Astrocyte of the spinal cord (primary cell): ENCODE measurements at regions not wholly inside any gene's neighbourhood (a gene's known extent, or its start where the extent isn't known, plus 50 kb on each side); places are given as distances from the start of the nearest gene placed in this dataset.

Source experiments
- DNase-seq: peaks from one replicate; pipeline ENCODE4 v3.0.0; 2011; ENCODE audit warnings: low read depth, low spot score
- H3K4me3 ChIP-seq: 2 replicates; pipeline ENCODE4 v1.5.1; 2011; ENCODE audit warnings: low read depth, mild to moderate bottlenecking, low read length, moderate library complexity
- in situ Hi-C: cut with HindIII; loops from 2 replicates; pipeline ENCODE4 v1.10.0; 2017; ENCODE audit warnings: low sequenced_read_pairs
- TF ChIP-seq, protein P1 (sequence below): IDR thresholded peaks from 2 replicates; pipeline ENCODE4 v1.5.1; 2012; ENCODE audit warnings: low read depth, mild to moderate bottlenecking, low read length, inconsistent platforms

DNA sequence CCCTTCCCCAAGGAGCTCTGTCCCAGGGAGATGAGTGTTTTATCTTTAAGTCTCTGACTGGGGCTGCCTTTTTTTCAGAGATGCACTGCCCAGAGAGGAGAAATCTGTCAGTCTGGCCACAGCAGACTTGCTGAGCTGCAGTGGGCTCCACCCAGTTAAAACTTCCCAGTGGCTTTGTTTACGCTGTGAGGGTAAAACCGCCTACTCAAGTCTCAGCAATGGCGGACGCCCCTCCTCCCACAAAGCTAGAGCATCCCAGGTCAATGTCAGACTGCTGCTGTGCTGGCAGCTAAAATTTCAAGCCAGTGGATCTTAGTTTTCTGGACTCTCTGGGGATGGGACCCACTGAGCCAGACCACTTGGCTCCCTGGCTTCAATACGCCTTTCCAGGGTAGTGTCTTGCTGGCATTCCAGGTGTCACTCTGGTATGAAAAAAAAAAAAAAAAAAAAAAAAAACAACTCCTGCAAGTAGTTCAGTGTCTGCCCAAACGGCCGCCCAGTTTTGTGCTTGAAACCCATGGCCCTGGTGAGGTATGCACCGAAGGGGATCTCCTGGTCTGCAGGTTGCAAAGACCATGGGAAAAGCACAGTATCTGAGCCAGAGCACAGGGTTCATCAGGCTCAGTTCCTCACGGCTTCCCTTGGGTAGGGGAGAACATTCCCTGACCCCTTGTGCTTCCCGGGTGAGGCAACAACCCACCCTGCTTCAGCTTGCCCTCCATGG is 1616.1 kb upstream of the ADGRL3 start:
- no peak for DNase-seq
- H3K4me3 ChIP-seq, result no peak overlapping the region
- TF ChIP-seq, protein P1, sequence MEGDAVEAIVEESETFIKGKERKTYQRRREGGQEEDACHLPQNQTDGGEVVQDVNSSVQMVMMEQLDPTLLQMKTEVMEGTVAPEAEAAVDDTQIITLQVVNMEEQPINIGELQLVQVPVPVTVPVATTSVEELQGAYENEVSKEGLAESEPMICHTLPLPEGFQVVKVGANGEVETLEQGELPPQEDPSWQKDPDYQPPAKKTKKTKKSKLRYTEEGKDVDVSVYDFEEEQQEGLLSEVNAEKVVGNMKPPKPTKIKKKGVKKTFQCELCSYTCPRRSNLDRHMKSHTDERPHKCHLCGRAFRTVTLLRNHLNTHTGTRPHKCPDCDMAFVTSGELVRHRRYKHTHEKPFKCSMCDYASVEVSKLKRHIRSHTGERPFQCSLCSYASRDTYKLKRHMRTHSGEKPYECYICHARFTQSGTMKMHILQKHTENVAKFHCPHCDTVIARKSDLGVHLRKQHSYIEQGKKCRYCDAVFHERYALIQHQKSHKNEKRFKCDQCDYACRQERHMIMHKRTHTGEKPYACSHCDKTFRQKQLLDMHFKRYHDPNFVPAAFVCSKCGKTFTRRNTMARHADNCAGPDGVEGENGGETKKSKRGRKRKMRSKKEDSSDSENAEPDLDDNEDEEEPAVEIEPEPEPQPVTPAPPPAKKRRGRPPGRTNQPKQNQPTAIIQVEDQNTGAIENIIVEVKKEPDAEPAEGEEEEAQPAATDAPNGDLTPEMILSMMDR, result no peak
- in situ Hi-C loops, result no loop called here

DNA sequence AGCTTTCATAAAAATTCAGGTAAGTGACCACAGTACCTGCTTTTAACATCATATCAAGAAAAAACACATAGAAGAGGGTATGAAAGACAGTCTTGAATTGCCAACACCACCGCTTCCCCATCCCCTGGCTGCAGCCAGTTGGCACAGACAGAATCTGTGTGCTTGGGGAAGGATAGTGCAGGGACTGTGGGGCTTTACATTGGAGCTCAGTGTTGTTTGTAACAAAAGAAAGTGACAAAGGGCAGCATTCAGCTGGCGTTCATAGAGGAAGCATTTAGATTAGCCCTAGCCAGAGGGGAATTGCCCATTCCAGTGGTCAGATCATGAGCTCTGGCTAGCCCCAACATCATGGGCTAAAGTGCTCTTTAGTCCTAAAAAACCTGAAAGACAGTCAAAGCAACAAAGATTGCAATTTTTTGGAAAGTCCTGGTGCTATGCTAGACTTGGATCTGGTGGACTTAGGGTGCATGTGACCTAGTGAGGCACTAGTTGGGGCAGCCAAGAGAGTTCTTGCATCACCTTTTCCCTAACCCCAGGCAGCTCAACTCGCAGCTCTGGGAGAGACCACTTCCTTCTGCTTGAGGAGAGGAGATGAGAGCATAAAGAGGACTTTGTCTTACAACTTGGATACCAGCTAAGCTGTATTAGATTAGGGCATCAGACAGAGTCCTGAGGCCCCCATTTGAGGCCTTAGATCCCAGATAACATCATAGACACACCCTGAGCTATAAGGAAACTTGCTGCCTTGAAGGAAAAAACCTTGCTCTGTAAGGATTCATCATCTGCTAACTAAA is 1602.4 kb upstream of the ADGRL3 start:
- in situ Hi-C loops, result no loop called here
- no peak for DNase-seq
- TF ChIP-seq, protein P1, result no peak
- H3K4me3 ChIP-seq, result no peak overlapping the region

DNA sequence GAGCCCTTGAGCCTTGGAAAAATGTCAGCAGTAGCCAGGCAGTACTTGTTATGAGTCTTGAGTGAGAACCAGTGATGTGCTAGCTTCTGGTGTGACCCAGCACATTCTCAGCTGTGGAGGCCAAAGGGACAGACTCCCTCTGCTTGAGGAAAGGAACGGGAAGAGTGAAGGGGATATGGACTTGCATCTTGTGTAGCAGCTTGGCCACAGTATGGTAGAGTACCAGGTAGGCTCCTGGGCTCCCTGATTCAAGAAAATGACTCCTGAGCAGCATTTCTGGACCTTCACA is 1601.9 kb upstream of the ADGRL3 start:
- in situ Hi-C loops, result no loop called here

DNA sequence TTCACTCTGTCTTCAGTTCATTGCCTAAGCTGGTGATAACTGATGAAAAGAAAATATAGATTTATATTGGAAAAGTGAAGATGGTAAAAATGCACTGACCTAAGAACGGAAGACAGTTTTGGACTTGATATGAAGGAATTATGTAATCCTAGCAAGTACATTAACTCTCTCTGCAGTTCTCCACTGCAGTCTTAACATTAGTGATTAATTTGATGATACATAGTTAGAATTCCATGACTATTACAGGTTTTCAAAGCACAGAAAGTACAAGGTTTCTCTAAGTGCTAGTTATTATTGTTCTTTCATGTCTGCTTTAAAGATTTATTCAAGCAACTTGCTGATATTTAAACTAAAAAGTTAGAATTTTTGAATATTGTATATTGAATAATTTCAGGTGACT is 1591.7 kb upstream of the ADGRL3 start:
- in situ Hi-C loops, result no loop called here
- TF ChIP-seq, protein P1, result no peak
- H3K4me3 ChIP-seq, result no peak overlapping the region
- DNase-seq, result peak; percentile 46

More for the DNA sequence above, 1601.9 kb upstream of the ADGRL3 start:
- no peak for DNase-seq
- TF ChIP-seq, protein P1, result no peak
- no peak overlapping the region for H3K4me3 ChIP-seq

DNA sequence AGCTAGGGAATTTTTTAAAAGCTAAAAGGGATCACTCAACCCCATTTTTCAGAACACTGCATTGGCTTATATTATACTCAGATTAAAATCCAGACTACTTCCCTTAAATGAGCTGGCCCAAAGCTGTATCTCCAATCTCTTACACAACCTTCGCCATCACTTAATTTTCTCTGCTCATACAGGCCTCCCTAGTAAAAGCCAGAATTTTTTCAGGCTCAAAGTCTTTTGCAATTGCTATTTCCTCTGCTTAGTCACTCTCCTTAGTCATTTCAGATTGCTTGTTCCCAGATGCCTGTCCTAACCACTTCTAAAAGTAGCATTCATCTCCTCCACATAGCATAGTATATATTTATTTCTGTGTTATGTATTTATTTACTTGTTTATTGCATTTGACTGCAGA is 1587.9 kb upstream of the ADGRL3 start:
- peak; percentile 76 for DNase-seq
- in situ Hi-C loops, result no loop called here
- TF ChIP-seq, protein P1, result no peak
- no peak overlapping the region for H3K4me3 ChIP-seq

DNA sequence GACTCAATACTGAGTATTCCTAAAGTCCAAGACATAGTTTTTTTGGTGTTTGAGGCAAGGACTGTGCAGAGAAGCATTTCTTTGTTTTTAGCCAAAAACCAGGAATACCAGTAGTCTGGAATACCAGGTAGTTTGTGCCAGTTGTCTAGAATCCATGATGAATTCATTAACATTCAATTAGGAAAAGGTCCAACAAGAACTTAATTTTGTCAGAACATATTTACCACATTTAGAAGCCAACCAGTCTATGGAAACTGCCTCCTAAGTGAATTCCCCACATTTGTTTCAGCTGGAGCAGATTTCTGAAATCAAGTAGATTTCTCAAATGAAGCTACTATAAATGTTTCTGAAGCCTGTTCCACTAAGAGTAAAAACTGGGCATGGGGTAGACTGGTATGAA is 1584.8 kb upstream of the ADGRL3 start:
- in situ Hi-C loops, result no loop called here
- TF ChIP-seq, protein P1, result no peak
- no peak overlapping the region for H3K4me3 ChIP-seq
- no peak for DNase-seq
